GM18507 (cell line): ENCODE measurements at regions not wholly inside any gene's neighbourhood (a gene's known extent, or its start where the extent isn't known, plus 50 kb on each side); places are given as distances from the start of the nearest gene placed in this dataset.
"Not testable (repeated sequence)": the region's sequence is repeated elsewhere in the genome, so short reads cannot be mapped to it uniquely, and the experiment has no call there.

Source experiments
- DNase-seq: peaks from one replicate; pipeline ENCODE4 v3.0.0; 2011; ENCODE audit warnings: low read depth; ENCODE audit not compliant: insufficient read length; ENCODE audit errors: extremely low spot score
- FAIRE-seq: peaks from 2 replicates; lab custom pipeline; 2011; peaks lifted over from hg19 to GRCh38; lab: Jason Lieb, UNC

DNA sequence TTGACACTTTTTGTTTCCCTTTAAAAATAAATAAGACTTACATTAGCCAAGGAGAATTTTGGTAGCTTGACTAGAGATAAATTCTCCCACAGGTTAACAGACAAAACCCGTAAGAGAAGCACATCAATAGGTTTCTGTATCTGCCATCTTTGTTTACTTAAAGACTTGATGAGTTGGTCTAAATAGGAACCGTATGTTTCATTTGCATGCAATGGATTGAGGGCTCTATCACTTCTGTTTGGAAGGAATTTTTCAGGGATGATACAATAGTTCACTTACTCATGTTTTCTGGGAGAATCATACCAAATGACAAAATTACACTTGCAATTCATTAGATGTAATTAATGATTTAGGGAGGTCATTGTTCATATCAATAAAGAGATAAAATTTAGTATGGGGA lies 631.5 kb upstream of the NR2F2 start:
- FAIRE-seq: no peak
- DNase-seq: no peak

DNA sequence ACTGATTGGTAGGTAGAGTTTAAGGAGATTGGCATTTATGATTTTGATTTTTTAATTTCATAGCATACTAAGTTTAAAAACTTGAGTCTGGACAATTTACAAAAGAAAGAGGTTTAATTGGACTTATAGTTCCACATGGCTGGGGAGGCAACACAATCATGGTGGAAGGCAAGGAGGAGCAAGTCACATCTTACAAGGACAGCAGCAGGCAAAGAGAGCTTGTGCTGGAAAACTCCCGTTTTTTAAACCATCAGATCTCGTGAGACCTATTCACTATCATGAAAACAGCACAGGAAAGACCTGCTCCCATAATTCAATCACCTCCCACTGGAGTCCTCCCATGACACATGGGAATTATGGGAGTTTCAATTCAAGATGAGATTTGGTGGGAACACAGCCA lies 630.9 kb upstream of the NR2F2 start:
- FAIRE-seq (no peak), DNase-seq (no peak)

DNA sequence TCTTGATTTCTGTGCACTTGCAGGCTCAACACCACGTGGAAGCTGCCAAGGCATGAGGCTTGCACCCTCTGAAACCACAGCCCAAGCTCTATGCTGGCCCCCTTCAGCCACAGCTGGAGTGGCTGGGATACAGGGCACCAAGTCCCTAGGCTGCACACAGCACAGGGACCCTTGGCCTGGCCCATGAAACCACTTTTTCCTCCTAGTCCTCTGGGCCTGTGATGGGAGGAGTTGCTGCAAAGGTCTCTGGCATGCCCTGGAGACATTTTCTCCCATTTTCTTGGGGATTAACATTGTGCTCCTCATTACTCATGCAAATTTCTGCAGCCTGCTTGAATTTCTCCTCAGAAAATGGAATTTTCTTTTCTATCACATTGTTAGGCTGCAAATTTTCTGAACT lies 629.8 kb upstream of the NR2F2 start:
- FAIRE-seq, DNase-seq: not testable (repeated sequence)

DNA sequence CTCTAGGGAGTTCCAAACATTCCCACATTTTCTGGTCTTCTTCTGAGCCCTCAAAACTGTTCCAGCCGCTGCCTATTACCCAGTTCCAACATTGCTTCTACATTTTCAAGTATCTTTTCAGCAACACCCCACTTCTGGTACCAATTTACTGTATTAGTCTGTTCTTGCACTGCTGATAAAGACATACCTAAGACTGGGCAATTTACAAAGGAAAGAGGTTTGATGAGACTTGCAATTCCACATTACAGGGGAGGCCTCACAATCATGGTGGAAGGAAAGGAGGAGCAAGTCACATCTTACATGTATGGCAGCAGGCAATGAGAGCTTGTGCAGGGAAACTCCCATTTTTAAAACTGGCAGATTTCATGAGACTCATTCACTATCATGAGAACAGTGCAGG lies 629.1 kb upstream of the NR2F2 start:
- no peak for FAIRE-seq
- no peak for DNase-seq

DNA sequence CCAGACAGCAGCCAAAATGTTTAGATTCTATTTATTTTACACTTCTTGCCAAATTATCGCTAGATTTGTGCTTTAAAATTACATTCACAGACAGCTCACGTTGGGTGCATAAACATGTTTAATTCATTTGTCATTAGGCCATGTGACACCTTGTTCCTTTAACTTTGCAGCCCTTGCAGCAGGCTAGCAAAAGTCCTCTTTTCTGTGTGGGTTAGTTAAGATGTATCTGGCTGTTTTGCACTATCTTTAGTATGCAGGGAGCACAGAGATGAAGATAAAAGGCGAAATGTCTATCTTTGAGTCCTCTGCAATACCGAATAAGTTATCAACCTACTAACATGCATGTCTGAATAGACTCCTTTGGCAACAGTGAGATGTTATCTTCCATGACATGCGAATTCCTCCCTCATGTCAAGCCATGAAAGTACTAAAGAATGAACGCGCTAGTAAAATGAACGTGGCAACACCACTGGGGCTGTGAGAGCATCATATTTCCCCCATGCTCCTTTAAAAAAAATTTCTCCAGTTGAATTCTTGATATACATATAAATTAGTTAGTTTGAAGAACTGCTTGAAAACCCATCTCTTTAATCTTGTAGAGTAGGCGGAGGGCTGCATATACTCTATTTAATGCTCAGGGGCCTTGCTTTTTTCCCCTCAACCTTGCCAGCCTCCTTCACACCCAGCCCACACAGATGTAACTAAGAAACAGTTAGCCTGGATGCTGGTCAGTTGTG lies 620.4 kb upstream of the NR2F2 start:
- FAIRE-seq: no peak
- DNase-seq: no peak

DNA sequence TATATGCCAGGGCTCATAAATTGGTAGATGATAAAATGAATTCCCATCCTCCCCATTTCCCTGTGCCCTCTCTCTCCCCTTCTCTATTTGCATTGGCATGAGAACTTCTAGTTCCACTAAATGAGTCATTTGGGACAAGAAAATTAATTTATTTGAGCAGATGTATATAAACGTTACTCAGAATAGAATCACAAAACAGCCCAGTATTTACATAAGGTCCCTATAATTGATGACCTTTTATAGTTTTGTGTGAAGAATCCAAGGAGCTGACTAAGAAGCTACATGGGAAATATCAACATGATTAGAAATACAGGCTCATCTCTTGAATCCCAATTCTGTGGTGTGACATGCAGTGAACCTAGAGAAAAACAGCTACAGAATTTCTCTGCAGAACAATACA lies 617.7 kb upstream of the NR2F2 start:
- no peak for FAIRE-seq
- DNase-seq: no peak

DNA sequence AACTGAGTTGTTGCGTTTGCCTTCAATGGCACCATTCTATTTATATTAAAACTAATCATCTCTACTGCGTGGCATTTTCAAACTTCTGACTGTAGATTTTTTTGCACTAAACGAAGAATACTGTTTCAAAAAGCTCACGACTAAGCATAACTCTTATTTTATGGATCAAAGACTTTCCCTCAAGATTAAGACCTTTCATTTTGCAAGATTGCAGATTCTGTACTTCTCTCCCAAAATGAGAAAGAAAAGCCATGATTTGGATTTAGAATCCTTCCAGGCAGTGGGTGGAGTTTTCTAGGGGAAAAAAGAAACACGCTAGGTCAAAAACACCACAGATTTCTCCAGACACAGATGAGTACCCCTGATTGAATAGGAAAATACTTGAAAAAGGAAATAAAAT lies 617.2 kb upstream of the NR2F2 start:
- DNase-seq (no peak), FAIRE-seq (no peak)

DNA sequence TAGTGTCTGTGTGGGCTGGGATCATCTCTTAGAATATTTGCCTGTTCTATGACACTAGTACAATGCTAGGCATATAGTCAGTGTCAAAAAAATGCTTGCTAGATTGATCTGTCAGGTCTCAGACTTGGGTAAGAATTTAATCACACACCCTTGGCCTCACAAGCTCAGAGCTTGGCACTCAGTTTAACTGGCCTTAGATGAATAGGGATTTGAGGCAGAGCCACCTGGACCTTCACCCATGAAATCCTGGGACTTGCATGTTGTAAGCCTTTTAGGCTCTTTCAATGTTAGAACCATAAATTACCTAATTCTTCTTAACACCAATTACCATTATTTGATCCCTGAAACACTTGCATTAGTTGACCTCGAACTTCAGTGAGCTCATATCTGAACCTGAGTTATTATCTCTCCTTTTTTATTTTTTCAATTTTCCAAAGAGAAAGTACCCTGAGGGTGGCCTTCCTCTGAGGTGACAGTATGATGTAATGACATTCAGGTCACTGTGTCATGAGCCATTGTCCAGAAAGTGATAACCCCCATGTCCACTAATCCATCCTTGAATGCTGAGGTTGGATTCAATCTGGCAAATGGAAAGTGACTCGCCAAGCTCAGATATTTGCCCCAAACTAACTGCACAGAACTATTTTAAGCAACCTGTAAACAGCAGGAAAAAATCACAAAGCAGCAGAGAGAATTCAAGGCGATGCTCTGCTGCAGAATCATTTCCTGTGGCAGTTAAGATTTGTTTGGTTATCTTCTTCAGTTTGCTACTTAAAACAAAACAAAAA lies 615.2 kb upstream of the NR2F2 start:
- FAIRE-seq (no peak), DNase-seq (no peak)

DNA sequence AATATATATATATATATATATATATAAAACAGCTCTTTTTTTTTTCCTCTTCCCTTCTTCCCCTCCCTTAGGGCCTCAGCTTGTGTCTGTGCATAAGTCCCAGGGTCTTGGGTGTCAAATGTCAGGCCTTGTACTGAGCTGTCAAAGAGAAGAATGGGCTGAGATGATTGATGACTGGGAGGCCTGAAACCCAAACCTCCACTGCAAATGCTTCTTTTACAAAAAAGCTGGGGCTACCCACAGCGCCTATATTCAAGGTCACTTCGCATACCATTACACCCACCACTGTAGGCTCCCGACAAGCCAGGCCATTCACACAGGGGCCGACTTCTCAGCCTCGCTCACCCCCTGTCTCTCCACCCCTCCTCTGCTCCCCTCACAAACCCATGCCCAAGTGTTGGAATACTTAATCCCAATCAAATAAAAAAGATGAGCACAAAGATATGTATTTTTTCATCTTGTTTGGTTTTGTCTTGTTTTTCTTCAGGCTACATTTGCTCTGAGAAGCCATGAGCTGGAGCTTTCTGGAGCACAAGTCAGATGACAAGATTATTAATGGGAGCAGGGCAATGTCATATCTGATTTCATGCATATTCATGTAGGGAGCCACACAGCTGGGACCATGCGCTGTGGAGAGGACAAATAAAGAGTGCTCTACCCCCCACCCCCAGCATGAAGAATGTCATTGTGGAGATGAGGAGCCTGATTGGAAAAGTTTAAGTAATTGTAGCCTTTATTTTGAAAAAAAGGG lies 614.4 kb upstream of the NR2F2 start:
- DNase-seq (no peak), FAIRE-seq (no peak)

DNA sequence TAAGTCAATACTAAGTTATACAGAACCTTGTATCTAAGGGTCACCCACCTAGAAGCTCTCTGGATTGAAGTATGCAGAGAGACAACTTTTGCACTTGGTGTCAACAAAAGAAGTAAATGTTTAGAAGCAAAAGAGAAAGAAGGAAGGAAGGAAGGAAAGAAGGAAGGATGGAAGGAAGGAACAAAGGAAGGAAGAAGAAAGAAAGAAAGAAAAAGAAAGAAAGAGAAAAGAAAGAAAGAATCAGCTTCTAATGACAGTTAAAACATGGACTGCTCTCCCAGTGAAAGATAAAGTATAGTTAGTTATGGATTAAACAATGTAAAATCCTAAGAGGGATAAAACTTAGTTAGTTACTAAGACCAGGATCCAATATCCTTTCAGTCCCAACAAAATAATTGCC lies 613.8 kb upstream of the NR2F2 start:
- FAIRE-seq (no peak), DNase-seq (no peak)

DNA sequence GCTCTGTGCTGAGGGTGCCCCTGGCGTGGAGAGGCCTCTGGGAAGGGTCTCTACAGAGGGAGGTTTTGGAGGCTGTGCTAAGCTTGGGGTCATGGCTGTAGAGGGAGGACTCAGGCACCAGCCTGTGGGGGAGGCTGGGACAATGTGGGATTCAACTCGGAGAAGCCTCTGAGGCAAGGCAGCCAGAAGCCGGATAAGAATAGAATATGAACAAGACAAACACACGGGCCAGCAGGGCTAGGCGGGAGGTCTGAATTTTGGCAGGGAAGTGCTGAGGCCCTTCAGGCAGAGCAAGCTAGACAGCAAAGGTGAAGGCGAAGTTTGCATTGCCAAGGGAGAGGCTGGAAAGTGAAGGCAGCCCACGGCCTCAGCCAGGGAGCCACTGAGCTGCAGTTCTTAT lies 612.1 kb upstream of the NR2F2 start:
- FAIRE-seq: no peak
- no peak for DNase-seq

DNA sequence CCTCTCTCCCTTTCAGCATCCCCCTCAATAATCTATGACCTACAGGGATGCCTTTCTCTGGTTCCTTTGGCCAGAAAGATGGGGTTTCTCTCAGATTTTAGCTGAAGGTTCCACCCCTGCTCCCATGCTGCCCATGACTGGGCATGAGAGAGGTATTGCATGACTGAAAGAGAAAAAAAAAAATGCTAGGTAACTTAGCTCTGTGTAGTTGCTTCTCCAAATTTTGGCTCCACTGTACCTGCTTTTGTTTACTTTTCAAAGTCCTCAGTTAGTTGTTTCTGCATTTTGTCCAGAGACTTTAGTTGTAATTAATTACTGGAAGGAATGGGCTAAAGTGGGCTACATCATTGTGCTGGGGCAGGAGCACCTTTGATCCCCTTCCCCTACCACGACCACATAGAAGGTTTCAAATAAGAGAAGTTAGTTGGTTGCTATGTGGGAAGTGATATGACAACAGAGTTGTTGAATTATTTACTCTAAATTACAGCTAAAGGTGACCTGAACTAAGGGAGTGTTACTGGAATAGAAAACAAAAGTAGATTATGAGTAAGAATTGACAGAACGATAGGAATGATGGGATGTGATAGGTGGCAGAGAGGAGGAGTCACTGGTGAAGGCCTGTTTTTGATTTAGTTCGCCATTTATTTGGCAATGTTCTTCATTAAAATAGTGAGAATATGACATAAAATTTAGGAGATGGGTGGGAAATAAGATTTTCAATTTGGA lies 605.4 kb upstream of the NR2F2 start:
- FAIRE-seq: no peak
- DNase-seq: no peak

DNA sequence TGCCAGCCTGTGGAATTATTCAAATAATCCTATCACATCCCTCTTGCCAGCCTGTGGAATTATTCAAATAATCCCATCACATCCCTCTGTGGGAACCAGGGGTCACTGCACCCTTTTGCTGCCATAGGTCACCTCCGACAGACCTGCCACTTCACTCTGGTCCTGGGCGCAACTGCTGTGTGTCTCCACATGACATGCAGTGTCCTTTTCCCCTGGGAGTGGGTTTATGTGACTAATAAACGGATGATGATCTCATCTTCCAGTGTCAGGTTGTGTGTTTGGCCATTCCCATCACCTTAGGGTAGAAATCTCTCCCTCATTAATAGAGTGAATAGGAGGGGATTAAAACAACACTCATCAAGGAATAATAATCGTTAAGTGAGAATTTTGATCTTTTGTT lies 603.6 kb upstream of the NR2F2 start:
- FAIRE-seq: no peak
- DNase-seq: no peak

DNA sequence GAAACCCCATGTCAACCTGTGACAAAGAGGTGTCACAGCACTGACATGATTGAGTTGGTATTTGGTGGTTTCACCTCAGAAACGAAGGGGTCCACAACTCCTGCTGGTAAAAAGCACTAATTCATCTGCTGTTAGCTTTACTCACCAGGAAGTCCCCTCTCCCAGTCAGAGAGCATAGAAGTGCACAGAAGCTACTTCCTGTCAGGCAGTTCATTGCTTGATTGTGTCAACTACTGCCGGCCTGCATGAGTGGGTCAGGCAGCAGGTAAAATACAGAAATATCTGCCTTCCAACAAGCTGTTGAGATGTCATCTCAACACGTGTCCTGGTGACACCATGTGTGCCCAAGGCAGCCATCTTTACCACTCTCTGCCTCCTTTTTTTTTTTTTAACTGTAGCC lies 596.6 kb upstream of the NR2F2 start:
- FAIRE-seq: no peak
- no peak for DNase-seq

DNA sequence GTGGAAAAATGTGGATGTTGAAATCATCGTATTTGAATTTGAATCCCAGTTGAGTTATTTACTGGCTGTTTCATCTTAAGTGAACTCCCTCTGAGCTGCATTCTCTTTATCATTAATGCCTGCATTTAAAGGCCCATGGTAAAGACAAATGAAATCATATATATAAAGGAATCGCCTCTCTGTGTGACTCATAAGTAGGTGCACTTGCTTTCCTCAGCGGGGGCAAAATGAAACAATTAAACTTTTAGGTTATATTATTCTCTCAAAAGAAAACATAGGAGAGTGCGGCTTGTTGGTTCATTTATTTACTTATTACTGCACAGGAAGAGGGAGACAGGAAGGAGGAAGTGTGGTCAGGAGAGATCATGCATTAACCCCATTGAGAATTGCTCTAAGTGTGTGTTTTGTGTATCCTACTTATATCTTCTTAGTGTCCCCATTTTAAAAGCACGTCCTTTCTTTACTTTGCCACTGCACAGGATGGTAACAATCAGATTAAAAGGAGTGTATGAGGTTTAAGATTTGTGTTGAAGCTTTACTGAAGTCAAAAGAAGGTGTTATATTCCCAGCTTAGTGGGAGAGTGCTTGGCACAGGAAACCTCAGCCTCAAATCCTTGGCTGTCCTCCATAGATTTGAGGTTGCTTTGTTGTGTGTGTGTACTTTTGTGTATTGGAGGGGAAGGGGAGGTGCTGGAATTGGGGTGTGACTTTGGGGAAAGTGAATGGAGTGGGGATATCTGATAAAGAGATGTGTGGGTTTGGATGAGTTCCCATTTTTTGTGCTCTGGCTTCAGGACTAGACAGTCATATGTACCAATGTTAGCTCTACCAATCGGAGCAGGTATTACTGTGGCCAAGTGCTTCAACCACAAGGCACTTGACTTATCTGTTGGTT lies 595.8 kb upstream of the NR2F2 start:
- no peak for DNase-seq
- no peak for FAIRE-seq

DNA sequence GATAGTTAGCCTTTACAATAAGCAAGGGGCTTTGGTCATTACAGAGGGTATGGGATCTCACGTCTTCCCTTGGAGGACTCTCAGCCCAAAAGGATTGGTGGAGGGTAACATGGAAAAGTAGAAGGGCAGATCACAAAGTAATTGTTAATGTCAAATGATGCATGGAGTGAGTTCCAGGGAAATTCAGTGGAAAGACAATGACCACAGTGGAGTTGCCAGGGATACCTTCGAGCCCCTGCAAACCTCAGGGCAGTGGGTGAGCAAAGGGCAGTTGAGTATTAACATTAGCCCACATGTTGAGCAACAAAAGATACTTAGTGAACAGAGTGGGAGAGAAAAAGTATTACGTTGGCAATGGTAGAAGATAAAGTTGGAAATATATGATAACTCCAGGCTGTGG lies 593.4 kb upstream of the NR2F2 start:
- DNase-seq (no peak), FAIRE-seq (no peak)

DNA sequence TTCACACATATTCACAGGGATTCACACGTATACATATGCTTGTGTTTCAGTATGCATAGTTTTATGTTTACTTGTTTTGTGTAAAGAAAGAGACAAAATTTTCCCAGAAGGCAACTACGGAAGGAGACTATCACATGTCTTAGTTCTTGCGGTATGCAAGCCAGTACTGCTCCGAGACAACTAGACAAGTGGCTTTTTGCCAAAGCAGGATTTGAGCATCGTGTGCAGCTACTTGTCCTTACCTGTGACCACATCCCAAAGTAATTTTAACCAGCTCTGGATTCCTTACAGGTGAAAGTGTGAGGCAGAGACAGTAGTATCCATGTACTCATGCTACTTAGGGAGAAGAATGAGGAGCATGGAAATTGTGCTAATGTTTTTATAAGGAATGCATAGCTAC lies 591.4 kb upstream of the NR2F2 start:
- DNase-seq (no peak), FAIRE-seq (no peak)

DNA sequence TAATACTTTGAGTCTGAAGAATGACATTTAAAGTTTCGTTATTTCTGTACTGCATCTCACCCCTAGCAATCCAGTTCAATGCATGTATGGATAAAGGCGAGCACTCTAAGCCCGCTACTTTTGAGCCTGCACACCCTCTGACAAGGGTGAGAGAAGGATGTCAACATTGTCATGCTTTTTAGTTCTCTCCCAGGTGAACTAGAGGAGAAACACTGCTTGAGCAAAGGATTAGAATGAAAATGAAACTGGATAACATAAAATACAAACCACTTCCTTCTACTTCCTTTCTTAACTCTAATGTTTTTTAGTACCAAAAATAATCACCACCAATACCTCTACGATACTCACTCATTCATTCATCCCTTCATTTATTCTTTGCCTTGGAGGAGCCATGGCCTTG lies 588.7 kb upstream of the NR2F2 start:
- FAIRE-seq (no peak), DNase-seq (no peak)

DNA sequence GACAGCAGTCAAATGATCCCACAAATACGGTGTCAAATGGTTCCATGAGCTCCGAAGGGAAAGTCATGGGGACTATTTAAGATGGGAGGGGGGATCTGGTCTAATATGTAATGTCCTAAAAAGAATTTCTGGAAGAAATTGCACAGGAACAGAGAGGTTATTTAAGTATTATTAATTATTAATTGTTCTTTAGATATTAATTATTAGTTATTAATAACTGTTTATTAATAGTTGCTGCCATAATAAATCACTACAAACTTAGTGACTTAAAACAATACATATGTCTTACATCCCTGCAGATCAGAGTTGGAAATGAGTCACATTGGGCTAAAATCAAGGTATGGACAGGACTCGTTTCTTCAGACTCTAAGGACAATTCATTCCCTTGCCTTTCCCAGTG lies 588.2 kb upstream of the NR2F2 start:
- FAIRE-seq (no peak), DNase-seq (no peak)
